Stimulated activated naive CD8-positive, alpha-beta T cell treated with anti-CD3 and anti-CD28 coated beads, Interleukin-15, Interleukin-2, amounts not matched to agents 100 U/mL and 50 U/mL, for 24 hours (primary cell): ENCODE measurements at regions not wholly inside any gene's neighbourhood (a gene's known extent, or its start where the extent isn't known, plus 50 kb on each side); places are given as distances from the start of the nearest gene placed in this dataset.
"Not testable (repeated sequence)": the region's sequence is repeated elsewhere in the genome, so short reads cannot be mapped to it uniquely, and the experiment has no call there.

Source experiments
- ATAC-seq: fragments of 150-1000 bp; cut with Tn5 transposase; one replicate; pipeline ENCODE4 v1.10.0; 2021
- DNase-seq: peaks from one replicate; pipeline ENCODE4 v3.0.0; 2021

- DNase-seq: no peak
- no peak for ATAC-seq
Measured at GRCh38 chr6:82511546-82511945, 147.9 kb downstream of the TPBG start.

- ATAC-seq: not testable (repeated sequence)
Measured at GRCh38 chr6:82517896-82518295, 154.3 kb downstream of the TPBG start.

GRCh38 chr6:82521369-82521768 lies 157.8 kb downstream of the TPBG start:
- no peak for ATAC-seq
- no peak for DNase-seq

More at GRCh38 chr6:82517896-82518295, 154.3 kb downstream of the TPBG start:
- DNase-seq: not testable (repeated sequence)

- no peak for ATAC-seq
Measured at GRCh38 chr6:82521861-82522260, 158.2 kb downstream of the TPBG start.

GRCh38 chr6:82524031-82524430 lies 160.4 kb downstream of the TPBG start:
- no peak for ATAC-seq

More at GRCh38 chr6:82521861-82522260, 158.2 kb downstream of the TPBG start:
- DNase-seq: no peak

GRCh38 chr6:82525775-82526495 lies 162.3 kb downstream of the TPBG start:
- no peak for DNase-seq
- no peak for ATAC-seq

More at GRCh38 chr6:82524031-82524430, 160.4 kb downstream of the TPBG start:
- DNase-seq: no peak

GRCh38 chr6:82529960-82530460 lies 166.4 kb downstream of the TPBG start:
- not testable (repeated sequence) for DNase-seq, ATAC-seq

GRCh38 chr6:82534876-82535275 lies 171.3 kb downstream of the TPBG start:
- DNase-seq (no peak), ATAC-seq (no peak)

- ATAC-seq, DNase-seq: not testable (repeated sequence)
Measured at GRCh38 chr6:82549480-82549879, 185.9 kb downstream of the TPBG start.

- DNase-seq, ATAC-seq: not testable (repeated sequence)
Measured at GRCh38 chr6:82551311-82551710, 187.7 kb downstream of the TPBG start.

GRCh38 chr6:82551831-82552230 lies 188.2 kb downstream of the TPBG start:
- DNase-seq (no peak), ATAC-seq (no peak)

GRCh38 chr6:82553863-82554531 lies 190.4 kb downstream of the TPBG start:
- ATAC-seq: no peak
- no peak for DNase-seq

- ATAC-seq (no peak), DNase-seq (no peak)
Measured at GRCh38 chr6:82554666-82555065, 191.0 kb downstream of the TPBG start.

GRCh38 chr6:82555801-82556200 lies 192.2 kb downstream of the TPBG start:
- DNase-seq: no peak

GRCh38 chr6:82558531-82558930 lies 194.9 kb downstream of the TPBG start:
- DNase-seq, ATAC-seq: not testable (repeated sequence)

More at GRCh38 chr6:82555801-82556200, 192.2 kb downstream of the TPBG start:
- ATAC-seq: no peak

- no peak for ATAC-seq
Measured at GRCh38 chr6:82567621-82568020, 204.0 kb downstream of the TPBG start.

GRCh38 chr6:82568290-82568993 lies 204.8 kb downstream of the TPBG start:
- DNase-seq (no peak), ATAC-seq (no peak)

More at GRCh38 chr6:82567621-82568020, 204.0 kb downstream of the TPBG start:
- DNase-seq: no peak

GRCh38 chr6:82569022-82569421 lies 205.4 kb downstream of the TPBG start:
- ATAC-seq (no peak), DNase-seq (no peak)

GRCh38 chr6:82570083-82570482 lies 206.5 kb downstream of the TPBG start:
- no peak for ATAC-seq
- no peak for DNase-seq

GRCh38 chr6:82571455-82571854 lies 207.8 kb downstream of the TPBG start:
- ATAC-seq (no peak), DNase-seq (no peak)

GRCh38 chr6:82573254-82573972 lies 209.8 kb downstream of the TPBG start:
- ATAC-seq: no peak
- no peak for DNase-seq

- DNase-seq: no peak
- ATAC-seq: no peak
Measured at GRCh38 chr6:82576284-82576683, 212.7 kb downstream of the TPBG start.
